CD4-positive, alpha-beta T cell (primary cell): ENCODE measurements at regions not wholly inside any gene's neighbourhood (a gene's known extent, or its start where the extent isn't known, plus 50 kb on each side); places are given as distances from the start of the nearest gene placed in this dataset.

ENCODE experiments used
- ATAC-seq: fragments of 200-7000 bp; cut with Tn5 transposase; one replicate; pipeline ENCODE4 v1.10.0; 2022; ENCODE audit warnings: mild to moderate bottlenecking; ENCODE audit not compliant: poor library complexity
- CTCF ChIA-PET: fragments of 350-600 bp; sonication (Branson Sonifier 250); formaldehyde crosslinking; loops from one replicate; lab custom pipeline; 2021; ENCODE audit warnings: antibody characterized with exemption, inconsistent platforms; lab: Charles Lee
- POLR2A ChIA-PET: fragments of 350-600 bp; sonication (Branson Sonifier 250); formaldehyde crosslinking; loops from one replicate; lab custom pipeline; 2021; ENCODE audit warnings: antibody characterized with exemption, inconsistent platforms; lab: Charles Lee
- DNase-seq, 14 experiments: peaks; one replicate each; pipeline ENCODE4 v3.0.0-alpha.2; 2013 to 2020; ENCODE audit warnings: mixed read lengths in 2 of 14
- H3K27ac ChIP-seq, 2 donors: one replicate each; pipeline versions ENCODE4 v1.5.1 to v1.7.0; 2013; ENCODE audit warnings: low read length in 2 of 2, low read depth in 1 of 2, mild to moderate bottlenecking in 1 of 2
- H3K27me3 ChIP-seq, 2 experiments: 1 replicate in 1 of 2; 2 replicates in 1 of 2; pipeline versions ENCODE4 v1.6.1 to v1.7.0; 2013; ENCODE audit warnings: low read length in 2 of 2, control low read depth in 1 of 2, mild to moderate bottlenecking in 1 of 2, moderate library complexity in 1 of 2; ENCODE audit not compliant: insufficient read depth in 2 of 2, control insufficient read depth in 1 of 2
- H3K36me3 ChIP-seq: one replicate; pipeline ENCODE4 v1.6.1; 2013; ENCODE audit warnings: low read length, control low read depth; ENCODE audit not compliant: insufficient read depth
- H3K4me1 ChIP-seq: one replicate; pipeline ENCODE4 v1.6.1; 2013; ENCODE audit warnings: low read length, control low read depth; ENCODE audit not compliant: insufficient read depth
- H3K4me3 ChIP-seq: one replicate; pipeline ENCODE4 v1.5.1; 2013; ENCODE audit warnings: mild to moderate bottlenecking, low read length, moderate library complexity
- H3K9me3 ChIP-seq, 2 experiments: 1 replicate in 1 of 2; 2 replicates in 1 of 2; pipeline versions ENCODE4 v1.6.1 to v1.7.0; 2013; ENCODE audit warnings: low read length in 2 of 2, mild to moderate bottlenecking in 2 of 2, control low read depth in 1 of 2, moderate library complexity in 1 of 2; ENCODE audit not compliant: control insufficient read depth in 1 of 2, insufficient read depth in 1 of 2
- H3K27ac Mint-ChIP-seq: one replicate; pipeline ENCODE4 v1.8.0; 2020; ENCODE audit warnings: mixed read lengths
- H3K27me3 Mint-ChIP-seq: one replicate; pipeline ENCODE4 v1.8.0; 2021; ENCODE audit warnings: mixed read lengths
- H3K36me3 Mint-ChIP-seq: one replicate; pipeline ENCODE4 v1.8.0; 2021; ENCODE audit warnings: low read depth, mixed read lengths
- H3K4me1 Mint-ChIP-seq: one replicate; pipeline ENCODE4 v1.8.0; 2021; ENCODE audit warnings: low read depth, mixed read lengths
- H3K4me3 Mint-ChIP-seq: one replicate; pipeline ENCODE4 v1.8.0; 2020; ENCODE audit warnings: mild to moderate bottlenecking, mixed read lengths
- H3K9me3 Mint-ChIP-seq: one replicate; pipeline ENCODE4 v1.8.0; 2020; ENCODE audit warnings: mixed read lengths
- CTCF ChIP-seq: fragments of 200-600 bp; IDR thresholded peaks from one replicate; pipeline ENCODE4 v1.8.0; 2022; ENCODE audit warnings: antibody characterized with exemption, mild to moderate bottlenecking
- intact Hi-C, 2 experiments: fragments of 100-400 bp; cut with DNase I in 1 of 2; cut with micrococcal nuclease in 1 of 2; formaldehyde crosslinking; loops; one replicate each; pipeline versions ENCODE4 v1.15.1 to v1.9.0; 2023 to 2025; cut with DNase I, micrococcal nuclease

GRCh38 chr12:104833756-104834155 lies 124.3 kb downstream of the SLC41A2 start:
- no peak for DNase-seq
- no peak overlapping the region for H3K27ac ChIP-seq
- intact Hi-C loops, result no loop called here
- Mint-ChIP-seq H3K4me1 (no peaks in the 10 kb centered on the region), H3K4me3 (no peak overlapping the region), H3K36me3 (no peaks in the 10 kb centered on the region), H3K9me3 (no peaks in the 10 kb centered on the region), H3K27ac (no peak overlapping the region), H3K27me3 (no peaks in the 10 kb centered on the region)
- H3K4me3 ChIP-seq, result no peak overlapping the region
- no peak for ATAC-seq
- ChIA-PET POLR2A (interaction anchor here (0.6 kb wide), 1 partner anchor 1375 kb away, joined by 4 read pairs; no protein-coding TSS in a partner anchor), CTCF (interaction anchor here (1.1 to 1.5 kb wide), 3 partner anchors 8 to 43 kb away, joined by 3 to 6 read pairs (median 4); no protein-coding TSS in a partner anchor)
- H3K36me3 ChIP-seq, result no peaks in the 10 kb centered on the region
- H3K9me3 ChIP-seq, result no peaks in the 10 kb centered on the region
- no peaks in the 10 kb centered on the region for H3K4me1 ChIP-seq
- no peaks in the 10 kb centered on the region for H3K27me3 ChIP-seq
- no peak for TF ChIP-seq CTCF

DNA sequence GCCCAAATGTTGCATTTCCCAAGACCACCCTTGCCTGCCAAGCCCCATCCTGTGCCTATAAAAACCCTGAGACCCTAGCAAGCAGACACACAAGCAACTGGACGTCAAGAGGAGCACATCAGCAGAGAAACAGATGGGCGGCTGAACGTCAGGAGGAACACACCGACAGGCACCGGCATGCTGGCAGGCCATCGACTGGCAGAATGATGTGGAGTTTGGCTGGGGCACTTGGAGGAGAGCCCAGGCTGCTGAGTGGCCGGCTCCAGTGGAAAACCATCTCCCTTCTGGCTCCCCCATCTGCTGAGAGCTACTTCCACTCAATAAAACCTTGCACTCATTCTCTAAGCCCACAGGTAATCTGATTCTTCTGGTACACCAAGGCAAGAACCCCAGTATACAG lies 130.1 kb downstream of the SLC41A2 start:
- H3K27me3 Mint-ChIP-seq, result no peaks in the 10 kb centered on the region
- intact Hi-C loops, result no loop called here
- CTCF ChIA-PET, result interaction anchor here (0.9 kb wide), 1 partner anchor 36 kb away, joined by 4 read pairs; no protein-coding TSS in a partner anchor
- no peaks in the 10 kb centered on the region for H3K36me3 Mint-ChIP-seq
- Histone ChIP-seq H3K27me3 (no peaks in the 10 kb centered on the region), H3K9me3 (peaks cover 15 to 22% of the 10 kb centered on the region in 2 experiments), H3K4me1 (no peaks in the 10 kb centered on the region), H3K27ac (no peak overlapping the region), H3K4me3 (no peak overlapping the region), H3K36me3 (no peaks in the 10 kb centered on the region)
- TF ChIP-seq CTCF, result no peak
- DNase-seq (no peak), ATAC-seq (no peak)
- H3K4me1 Mint-ChIP-seq, result no peaks in the 10 kb centered on the region
- no peak overlapping the region for H3K27ac Mint-ChIP-seq
- H3K4me3 Mint-ChIP-seq, result no peak overlapping the region
- peaks cover 3% of the 10 kb centered on the region for H3K9me3 Mint-ChIP-seq
- POLR2A ChIA-PET, result no interaction called here

DNA sequence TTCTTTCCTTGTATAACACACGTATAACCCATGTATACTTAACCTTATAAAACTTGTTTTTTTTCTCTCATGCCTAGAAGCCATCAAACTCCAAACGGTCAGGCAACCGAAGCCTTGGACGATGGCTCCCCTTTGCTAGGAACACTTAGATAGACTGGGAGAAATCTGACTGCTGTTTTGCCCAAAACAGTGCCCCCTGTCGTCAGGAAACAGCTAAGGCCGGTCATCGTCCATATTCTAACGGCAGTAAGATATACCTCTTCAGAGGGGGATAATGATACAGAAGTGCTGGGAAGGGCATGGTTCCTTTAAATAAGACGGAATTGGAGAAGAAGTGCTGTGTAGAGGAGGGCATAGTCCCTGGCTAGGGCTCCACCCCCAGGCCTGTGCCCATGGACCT lies 130.5 kb downstream of the SLC41A2 start:
- Histone ChIP-seq H3K27me3 (no peaks in the 10 kb centered on the region), H3K36me3 (no peaks in the 10 kb centered on the region), H3K27ac (no peak overlapping the region), H3K9me3 (peaks cover 15 to 22% of the 10 kb centered on the region in 2 experiments), H3K4me1 (no peaks in the 10 kb centered on the region), H3K4me3 (no peak overlapping the region)
- no peaks in the 10 kb centered on the region for H3K4me1 Mint-ChIP-seq
- no peak for ATAC-seq
- H3K4me3 Mint-ChIP-seq, result no peak overlapping the region
- CTCF ChIA-PET, result interaction anchor here (0.9 to 1.1 kb wide), 2 partner anchors 36 to 446 kb away, joined by 3 to 4 read pairs; no protein-coding TSS in a partner anchor
- peak; percentile 15 for TF ChIP-seq CTCF
- no peak overlapping the region for H3K27ac Mint-ChIP-seq
- no peaks in the 10 kb centered on the region for H3K36me3 Mint-ChIP-seq
- H3K27me3 Mint-ChIP-seq, result no peaks in the 10 kb centered on the region
- intact Hi-C loops, result no loop called here
- DNase-seq, result peak in 4 of 14 experiments; percentile 5 to 21 (median 14)
- POLR2A ChIA-PET, result no interaction called here
- H3K9me3 Mint-ChIP-seq, result peaks cover 3% of the 10 kb centered on the region
